ENCODE measurements at regions not wholly inside any gene's neighbourhood (a gene's known extent, or its start where the extent isn't known, plus 50 kb on each side); places are given as distances from the start of the nearest gene placed in this dataset.

GRCh38 chr21:20802201-20802600 is 196.0 kb upstream of the NCAM2 start:
- Histone ChIP-seq H3K4me3 (ENCODE audit: low read depth, low read length) (no peak overlapping the region), H3K36me3 (replicated peaks) (no peaks in the 10 kb centered on the region), H3K27me3 (replicated peaks) (no peaks in the 10 kb centered on the region), H3K27ac (no peak overlapping the region)
- no peak for DNase-seq
- in situ Hi-C loops (cut with HindIII; ENCODE audit: low pct_ligation_motif_present, low sequenced_read_pairs), result no loop called here
- TF ChIP-seq, protein P1, sequence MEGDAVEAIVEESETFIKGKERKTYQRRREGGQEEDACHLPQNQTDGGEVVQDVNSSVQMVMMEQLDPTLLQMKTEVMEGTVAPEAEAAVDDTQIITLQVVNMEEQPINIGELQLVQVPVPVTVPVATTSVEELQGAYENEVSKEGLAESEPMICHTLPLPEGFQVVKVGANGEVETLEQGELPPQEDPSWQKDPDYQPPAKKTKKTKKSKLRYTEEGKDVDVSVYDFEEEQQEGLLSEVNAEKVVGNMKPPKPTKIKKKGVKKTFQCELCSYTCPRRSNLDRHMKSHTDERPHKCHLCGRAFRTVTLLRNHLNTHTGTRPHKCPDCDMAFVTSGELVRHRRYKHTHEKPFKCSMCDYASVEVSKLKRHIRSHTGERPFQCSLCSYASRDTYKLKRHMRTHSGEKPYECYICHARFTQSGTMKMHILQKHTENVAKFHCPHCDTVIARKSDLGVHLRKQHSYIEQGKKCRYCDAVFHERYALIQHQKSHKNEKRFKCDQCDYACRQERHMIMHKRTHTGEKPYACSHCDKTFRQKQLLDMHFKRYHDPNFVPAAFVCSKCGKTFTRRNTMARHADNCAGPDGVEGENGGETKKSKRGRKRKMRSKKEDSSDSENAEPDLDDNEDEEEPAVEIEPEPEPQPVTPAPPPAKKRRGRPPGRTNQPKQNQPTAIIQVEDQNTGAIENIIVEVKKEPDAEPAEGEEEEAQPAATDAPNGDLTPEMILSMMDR (IDR thresholded peaks at IDR 0.05; ENCODE audit: low read depth, low read length, missing control alignments), result no peak

- in situ Hi-C loops (cut with HindIII; ENCODE audit: low pct_ligation_motif_present, low sequenced_read_pairs), result no loop called here
- no peak overlapping the region for H3K27ac ChIP-seq
- no peaks in the 10 kb centered on the region for H3K27me3 ChIP-seq (replicated peaks)
- TF ChIP-seq, protein P1 (IDR thresholded peaks at IDR 0.05; ENCODE audit: low read depth, low read length, missing control alignments), result no peak
- no peak overlapping the region for H3K4me3 ChIP-seq (ENCODE audit: low read depth, low read length)
- H3K36me3 ChIP-seq (replicated peaks), result no peaks in the 10 kb centered on the region
- DNase-seq, result no peak
Observed at GRCh38 chr21:20802631-20803260, 195.5 kb upstream of the NCAM2 start.

- TF ChIP-seq, protein P1 (IDR thresholded peaks at IDR 0.05; ENCODE audit: low read depth, low read length, missing control alignments), result no peak
- Histone ChIP-seq H3K4me3 (ENCODE audit: low read depth, low read length) (no peak overlapping the region), H3K27me3 (replicated peaks) (no peaks in the 10 kb centered on the region), H3K36me3 (replicated peaks) (no peaks in the 10 kb centered on the region), H3K27ac (no peak overlapping the region)
- in situ Hi-C loops (cut with HindIII; ENCODE audit: low pct_ligation_motif_present, low sequenced_read_pairs), result no loop called here
- DNase-seq, result no peak
Observed at GRCh38 chr21:20811702-20812101, 186.5 kb upstream of the NCAM2 start.

GRCh38 chr21:20814090-20814489 is 184.1 kb upstream of the NCAM2 start:
- H3K27me3 ChIP-seq (replicated peaks), result no peaks in the 10 kb centered on the region
- no peak overlapping the region for H3K4me3 ChIP-seq (ENCODE audit: low read depth, low read length)
- H3K27ac ChIP-seq, result no peak overlapping the region
- TF ChIP-seq, protein P1 (IDR thresholded peaks at IDR 0.05; ENCODE audit: low read depth, low read length, missing control alignments), result no peak
- DNase-seq, result no peak
- no peaks in the 10 kb centered on the region for H3K36me3 ChIP-seq (replicated peaks)
- in situ Hi-C loops (cut with HindIII; ENCODE audit: low pct_ligation_motif_present, low sequenced_read_pairs), result no loop called here

GRCh38 chr21:20822666-20823065 is 175.5 kb upstream of the NCAM2 start:
- Histone ChIP-seq H3K27me3 (replicated peaks) (no peaks in the 10 kb centered on the region), H3K36me3 (replicated peaks) (no peaks in the 10 kb centered on the region), H3K27ac (no peak overlapping the region), H3K4me3 (ENCODE audit: low read depth, low read length) (no peak overlapping the region)
- in situ Hi-C loops (cut with HindIII; ENCODE audit: low pct_ligation_motif_present, low sequenced_read_pairs), result no loop called here
- TF ChIP-seq, protein P1 (IDR thresholded peaks at IDR 0.05; ENCODE audit: low read depth, low read length, missing control alignments), result no peak
- no peak for DNase-seq

- H3K36me3 ChIP-seq (replicated peaks), result no peaks in the 10 kb centered on the region
- TF ChIP-seq, protein P1 (IDR thresholded peaks at IDR 0.05; ENCODE audit: low read depth, low read length, missing control alignments), result no peak
- H3K27ac ChIP-seq, result no peak overlapping the region
- no peak for DNase-seq
- no peak overlapping the region for H3K4me3 ChIP-seq (ENCODE audit: low read depth, low read length)
- in situ Hi-C loops (cut with HindIII; ENCODE audit: low pct_ligation_motif_present, low sequenced_read_pairs), result no loop called here
- H3K27me3 ChIP-seq (replicated peaks), result no peaks in the 10 kb centered on the region
Observed at GRCh38 chr21:20852866-20853265, 145.3 kb upstream of the NCAM2 start.
